Adipocyte (in vitro differentiated cells): ENCODE measurements at regions not wholly inside any gene's neighbourhood (a gene's known extent, or its start where the extent isn't known, plus 50 kb on each side); places are given as distances from the start of the nearest gene placed in this dataset.

Source experiments
- DNase-seq: peaks from one replicate; pipeline ENCODE4 v3.0.0-alpha.2; 2015; ENCODE audit warnings: low read depth
- H3K27me3 ChIP-seq: replicated peaks from 2 replicates; pipeline ENCODE4 v1.7.0; 2013; ENCODE audit warnings: mild to moderate bottlenecking, low read length, moderate library complexity; ENCODE audit not compliant: control insufficient read depth, insufficient read depth
- H3K36me3 ChIP-seq: 2 replicates; pipeline ENCODE4 v1.7.0; 2013; ENCODE audit warnings: low read length, mild to moderate bottlenecking, moderate library complexity; ENCODE audit not compliant: control insufficient read depth, insufficient read depth, severe bottlenecking
- H3K4me1 ChIP-seq: 2 replicates; pipeline ENCODE4 v1.7.0; 2013; ENCODE audit warnings: mild to moderate bottlenecking, low read length, moderate library complexity; ENCODE audit not compliant: control insufficient read depth, insufficient read depth
- H3K4me3 ChIP-seq: 2 replicates; pipeline ENCODE4 v1.7.0; 2013; ENCODE audit warnings: mild to moderate bottlenecking, low read length, moderate library complexity
- H3K9ac ChIP-seq: 2 replicates; pipeline ENCODE4 v1.7.0; 2013; ENCODE audit warnings: mild to moderate bottlenecking, low read length, moderate library complexity
- H3K9me3 ChIP-seq: 2 replicates; pipeline ENCODE4 v1.7.0; 2013; ENCODE audit warnings: mild to moderate bottlenecking, low read length, moderate library complexity; ENCODE audit not compliant: control insufficient read depth

DNA sequence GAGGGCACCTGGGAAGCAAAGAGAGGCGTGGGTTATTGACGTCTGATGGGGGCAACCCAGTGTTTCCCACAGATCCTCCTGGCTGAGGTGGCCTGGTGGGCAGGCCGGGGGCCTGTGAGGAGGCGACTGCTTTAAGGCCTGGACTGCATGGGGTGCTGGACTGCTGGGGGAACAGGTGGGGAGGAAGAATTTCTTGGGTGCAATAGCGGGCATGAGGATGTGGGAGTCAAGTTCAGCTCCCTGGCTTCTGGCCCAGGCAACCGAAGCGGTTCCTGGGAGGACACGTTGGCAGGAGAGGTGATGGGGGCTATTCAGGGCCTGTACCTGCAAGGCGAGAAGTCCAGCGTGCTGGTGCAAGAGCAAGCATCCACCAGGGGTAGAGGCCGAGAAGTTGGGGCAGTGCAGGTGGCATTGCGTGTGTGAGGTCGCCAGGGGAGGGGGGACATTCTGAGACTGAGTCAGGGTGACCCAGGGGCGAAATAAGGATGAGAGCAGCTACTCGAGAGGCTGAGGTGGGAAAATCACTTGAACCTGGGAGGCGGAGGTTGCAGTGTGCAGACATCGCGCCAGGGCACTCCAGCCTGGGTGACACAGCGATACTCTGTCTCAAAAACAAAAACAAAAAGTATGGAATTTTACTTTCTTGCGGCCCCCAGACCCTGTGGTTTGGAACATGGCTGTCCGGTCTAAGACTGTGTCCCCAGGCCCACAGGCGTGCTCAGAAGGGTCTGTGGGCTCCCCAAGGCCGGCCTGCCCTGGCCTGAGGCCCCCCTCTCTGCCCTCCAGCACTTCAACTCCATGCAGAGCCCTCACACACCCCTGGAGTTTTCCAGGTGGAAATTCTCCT, 53.6 kb upstream of the ELN start:
- Histone ChIP-seq H3K9ac (no peak overlapping the region), H3K9me3 (no peaks in the 10 kb centered on the region), H3K36me3 (no peaks in the 10 kb centered on the region), H3K4me3 (no peak overlapping the region), H3K4me1 (peaks cover 30% of the 10 kb centered on the region), H3K27me3 (peaks cover 5% of the 10 kb centered on the region)
- DNase-seq = no peak

DNA sequence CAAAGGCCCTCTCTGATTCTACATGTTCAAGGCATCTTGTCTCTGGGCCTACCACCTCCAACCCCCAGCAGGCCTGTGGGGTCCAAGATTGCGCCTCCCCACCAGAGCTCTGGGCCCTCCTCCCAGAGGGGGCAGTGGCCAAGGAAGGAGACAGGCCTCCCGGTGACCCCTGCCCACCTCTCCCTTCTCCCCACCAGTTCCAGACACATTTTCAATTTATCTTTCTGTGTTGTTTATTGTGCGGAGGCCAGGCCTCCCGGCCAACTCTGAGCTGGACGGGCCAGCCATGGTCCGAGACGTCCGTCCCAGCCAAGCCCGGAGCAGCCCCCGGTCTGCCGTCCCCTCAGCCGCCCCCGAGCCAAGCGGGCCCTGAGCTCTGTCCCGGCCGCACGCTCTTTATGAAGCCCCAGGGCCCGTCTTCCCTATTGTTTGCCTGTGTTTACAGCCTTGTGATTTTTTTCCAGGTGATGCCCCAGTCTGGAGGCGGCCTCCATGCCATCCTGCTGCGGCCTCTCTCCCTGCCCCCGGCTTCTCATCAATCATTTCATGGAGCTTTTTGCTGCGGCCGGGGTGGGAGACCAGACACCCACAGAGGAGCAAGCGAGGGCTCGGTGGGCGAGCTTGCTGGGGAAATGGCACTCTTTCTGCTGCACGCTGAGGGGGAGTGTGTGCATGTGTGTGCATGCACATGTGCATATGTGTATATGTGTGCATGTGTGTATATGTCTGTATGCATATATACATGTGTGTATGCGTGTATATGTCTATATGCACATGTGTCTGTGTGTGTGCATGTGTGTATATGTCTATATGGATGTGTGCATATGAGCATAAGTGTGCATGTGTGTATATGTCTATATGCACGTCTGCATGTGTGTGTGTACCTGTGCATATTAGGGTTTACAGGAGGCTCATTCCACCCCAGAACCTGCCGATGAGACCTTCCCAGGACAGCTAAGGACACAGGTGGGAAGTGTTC, 52.7 kb upstream of the ELN start:
- Histone ChIP-seq H3K27me3 (peaks cover 5% of the 10 kb centered on the region), H3K9me3 (no peaks in the 10 kb centered on the region), H3K4me3 (no peak overlapping the region), H3K4me1 (peaks cover 30% of the 10 kb centered on the region), H3K9ac (no peak overlapping the region), H3K36me3 (no peaks in the 10 kb centered on the region)
- DNase-seq = no peak

DNA sequence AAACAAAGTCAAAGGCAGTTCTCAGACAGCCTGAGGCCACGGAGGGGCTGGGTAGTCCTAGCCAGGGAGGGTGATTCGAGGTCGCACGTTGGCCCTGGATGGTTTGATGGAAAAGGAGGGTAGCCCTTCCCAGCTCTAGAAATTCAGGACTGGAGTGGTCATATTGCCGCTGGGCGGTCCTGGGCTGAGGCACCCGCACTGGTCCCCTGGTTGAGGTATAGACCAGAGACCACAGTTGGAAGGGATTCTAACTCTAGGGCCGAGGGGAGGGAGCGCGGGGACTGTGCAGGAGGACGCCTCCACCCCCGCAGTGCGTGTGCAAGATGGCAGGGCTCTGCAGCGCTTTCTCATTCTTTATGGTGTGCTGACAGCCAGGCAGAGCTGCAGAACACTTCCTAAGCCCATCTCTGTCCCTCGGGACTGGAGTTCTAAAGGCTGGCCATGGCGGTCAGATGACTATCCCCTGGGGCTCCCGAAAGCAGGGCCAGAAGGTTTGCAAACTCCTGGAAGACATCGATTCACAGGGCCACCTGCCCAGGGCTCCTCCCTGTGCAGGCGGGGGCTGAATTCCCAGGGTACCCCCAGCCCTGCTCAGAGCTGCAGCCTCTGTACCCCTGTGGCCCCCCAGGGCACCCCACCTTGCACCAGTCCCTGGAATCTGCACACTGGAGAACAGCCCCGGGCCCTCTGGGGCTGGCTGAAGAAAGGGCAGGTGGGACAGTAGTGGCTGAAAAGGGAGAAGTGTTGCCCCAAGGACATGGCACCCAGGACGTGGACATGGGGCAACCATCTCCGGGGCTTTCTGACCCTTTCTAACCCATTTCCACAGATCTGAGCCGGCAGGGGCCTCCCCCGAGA, 51.0 kb upstream of the ELN start:
- Histone ChIP-seq H3K36me3 (no peaks in the 10 kb centered on the region), H3K27me3 (no peaks in the 10 kb centered on the region), H3K9me3 (no peaks in the 10 kb centered on the region), H3K4me3 (no peak overlapping the region), H3K9ac (no peak overlapping the region), H3K4me1 (peaks cover 30% of the 10 kb centered on the region)
- DNase-seq = no peak

DNA sequence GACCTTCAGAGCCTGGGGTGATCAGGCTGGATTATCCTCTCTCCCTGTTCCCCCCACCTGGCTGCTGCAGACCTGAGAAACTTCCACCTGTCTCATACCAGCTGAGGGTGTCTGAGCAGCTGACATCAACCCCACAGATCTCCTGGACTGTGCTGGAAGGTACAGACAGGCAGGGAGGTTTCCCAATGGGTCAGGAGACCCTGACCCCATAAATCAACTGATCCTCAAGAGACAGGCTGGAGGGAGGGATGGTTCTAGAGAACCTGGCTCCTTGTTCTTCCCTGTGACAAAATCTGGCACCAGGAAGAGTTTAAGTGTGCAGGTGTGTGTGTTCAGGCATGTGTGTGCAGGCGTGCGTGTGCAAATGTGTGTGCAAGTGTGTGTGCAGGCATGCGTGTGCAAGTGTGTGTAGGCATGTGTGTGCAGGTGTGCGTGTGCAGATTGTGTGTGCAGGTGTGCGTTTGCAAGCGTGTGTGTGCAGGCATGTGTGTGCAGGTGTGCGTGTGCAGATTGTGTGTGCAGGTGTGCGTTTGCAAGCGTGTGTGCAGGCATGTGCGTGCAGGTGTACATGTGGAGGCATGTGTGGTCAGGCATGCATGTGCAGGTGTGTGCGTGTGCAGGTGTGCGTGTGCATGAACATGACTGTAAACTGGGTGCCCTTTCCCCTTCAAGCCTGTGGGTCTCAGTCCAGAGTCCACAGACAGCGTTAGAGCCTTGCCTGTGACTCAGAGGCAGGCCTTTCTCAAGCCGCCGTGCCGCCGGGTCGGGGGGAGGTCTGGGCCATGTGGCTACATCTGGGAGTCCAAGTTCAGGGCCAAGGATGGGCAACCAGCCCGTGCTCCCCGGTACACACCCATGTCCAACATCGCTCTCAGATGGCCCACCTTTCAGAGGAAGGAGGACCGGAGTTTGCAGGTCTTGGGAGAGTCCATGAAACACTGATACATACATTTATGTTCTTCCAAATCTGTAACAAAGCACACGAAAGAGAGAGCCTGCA, 50.1 kb upstream of the ELN start:
- Histone ChIP-seq H3K36me3 (no peaks in the 10 kb centered on the region), H3K4me3 (no peak overlapping the region), H3K9ac (no peak overlapping the region), H3K9me3 (no peaks in the 10 kb centered on the region), H3K4me1 (peaks cover 30% of the 10 kb centered on the region), H3K27me3 (no peaks in the 10 kb centered on the region)
- DNase-seq = no peak
